HL-60/S4 treated with retinoic acid at 250 ng/mL for 4 days and 3 days (cell line): ENCODE measurements at regions not wholly inside any gene's neighbourhood (a gene's known extent, or its start where the extent isn't known, plus 50 kb on each side); places are given as distances from the start of the nearest gene placed in this dataset.

Experiments used
- in situ Hi-C: fragments of 300-500 bp; cut with MboI; formaldehyde crosslinking; loops from 2 replicates; pipeline ENCODE4 v1.7.0; 2022; ENCODE audit warnings: low sequenced_read_pairs

GRCh38 chrX:22325096-22325495 lies 52.4 kb downstream of the CBLL2 start:
- in situ Hi-C loops, result no loop called here

GRCh38 chrX:22329783-22330182 lies 57.1 kb downstream of the CBLL2 start:
- in situ Hi-C loops, result no loop called here

DNA sequence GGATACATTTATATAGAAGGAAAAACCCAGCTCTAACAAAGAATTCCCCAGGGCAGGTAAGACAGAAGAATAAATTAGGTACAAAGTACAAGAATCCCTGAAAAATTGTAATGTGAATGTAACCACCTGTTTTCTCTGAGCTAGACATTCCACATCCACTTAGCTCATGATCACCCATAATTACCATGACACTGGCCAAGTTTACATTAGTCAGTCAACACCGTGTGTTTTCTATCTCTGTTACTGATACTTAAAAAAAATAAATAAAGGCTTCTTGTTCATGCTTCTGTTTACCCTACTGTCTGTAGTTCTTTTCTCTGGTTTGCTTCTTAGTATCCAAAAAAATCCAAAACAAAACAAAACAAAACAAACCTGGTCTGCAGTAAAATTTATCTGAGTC lies 66.0 kb downstream of the CBLL2 start:
- in situ Hi-C loops, result no loop called here

DNA sequence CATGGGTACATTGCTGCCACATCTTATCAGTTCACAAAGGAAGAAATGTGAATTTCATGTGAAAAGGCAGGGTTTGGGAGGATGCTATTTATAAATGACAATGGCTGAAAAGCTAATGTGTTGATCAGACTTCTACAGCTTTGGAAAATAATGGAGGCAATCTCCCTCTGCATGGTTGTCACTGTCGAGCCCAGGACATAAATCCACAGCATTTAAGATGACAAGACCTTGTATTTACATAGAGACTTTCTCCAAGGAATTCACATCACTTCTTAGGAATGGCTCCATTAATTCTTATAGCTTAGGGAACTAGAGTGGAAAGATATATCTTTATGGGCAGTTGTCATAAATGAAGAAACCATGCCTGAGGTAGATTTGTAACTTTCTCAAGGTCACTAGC lies 66.7 kb downstream of the CBLL2 start:
- in situ Hi-C loops, result no loop called here

GRCh38 chrX:22340022-22340616 lies 67.4 kb downstream of the CBLL2 start:
- in situ Hi-C loops, result no loop called here

- in situ Hi-C loops, result no loop called here
These were observed 70.5 kb downstream of the CBLL2 start for GRCh38 chrX:22343192-22343591.

DNA sequence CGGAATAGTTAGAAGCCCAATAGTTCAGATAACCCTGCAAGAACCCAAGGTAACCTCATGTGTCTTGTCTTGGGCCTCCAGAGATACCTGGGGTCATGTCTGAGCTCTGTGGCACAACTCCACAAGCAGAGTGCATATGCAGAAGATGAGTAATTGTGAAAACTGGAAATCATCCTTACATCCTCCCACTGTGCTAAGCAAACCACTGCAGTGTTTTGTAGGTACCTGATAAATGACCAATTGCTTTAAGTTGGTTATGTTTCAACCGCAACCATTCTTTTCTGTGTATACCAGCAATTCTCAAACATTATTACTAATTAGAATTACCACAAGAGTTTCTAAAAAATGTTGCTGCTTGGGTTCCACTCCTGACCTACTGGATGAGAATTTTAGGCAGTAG lies 73.2 kb downstream of the CBLL2 start:
- in situ Hi-C loops, result no loop called here

GRCh38 chrX:22347491-22347890 lies 74.8 kb downstream of the CBLL2 start:
- in situ Hi-C loops, result no loop called here

- in situ Hi-C loops, result no loop called here
These were observed 76.4 kb downstream of the CBLL2 start for GRCh38 chrX:22349116-22349515.

DNA sequence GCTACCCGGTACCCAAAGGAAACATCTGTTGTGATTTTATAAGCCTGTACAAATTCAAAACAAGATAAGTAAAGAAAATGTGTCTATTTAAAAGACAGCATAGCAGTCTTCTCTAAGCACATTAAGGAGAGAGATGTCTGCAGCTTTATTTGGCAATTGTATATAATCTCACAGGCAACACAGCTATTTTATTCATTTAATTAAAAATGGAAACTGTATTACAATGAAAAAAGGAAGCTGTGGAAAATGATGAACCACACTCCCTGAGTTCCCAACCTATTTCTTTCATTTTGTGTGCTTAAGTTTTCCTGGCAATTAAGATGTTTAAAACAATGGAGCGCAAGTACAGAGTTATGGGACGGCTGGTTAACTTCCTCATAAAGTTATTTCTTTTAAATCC lies 78.4 kb downstream of the CBLL2 start:
- in situ Hi-C loops, result no loop called here

DNA sequence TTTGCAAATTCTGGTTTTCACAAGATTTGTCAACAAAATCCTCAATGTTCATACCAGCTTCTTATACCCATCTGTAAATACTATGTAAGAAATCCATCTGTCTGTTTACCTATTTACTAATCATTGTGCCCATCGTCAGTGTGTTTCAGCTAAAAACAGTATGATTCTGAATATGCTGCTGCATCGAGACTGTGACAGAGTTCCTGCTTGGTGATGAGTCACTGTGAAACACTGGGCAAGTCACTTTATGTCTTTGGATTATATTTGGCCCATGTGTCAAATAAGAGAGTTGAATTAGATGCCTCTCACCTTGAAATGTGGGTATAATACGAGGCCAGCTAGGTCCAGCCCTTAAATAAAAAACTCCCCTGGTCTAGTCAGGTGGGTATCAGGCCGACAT lies 79.3 kb downstream of the CBLL2 start:
- in situ Hi-C loops, result no loop called here

GRCh38 chrX:22357621-22358020 lies 84.9 kb downstream of the CBLL2 start:
- in situ Hi-C loops, result no loop called here

GRCh38 chrX:22360129-22360528 lies 87.4 kb downstream of the CBLL2 start:
- in situ Hi-C loops, result no loop called here

DNA sequence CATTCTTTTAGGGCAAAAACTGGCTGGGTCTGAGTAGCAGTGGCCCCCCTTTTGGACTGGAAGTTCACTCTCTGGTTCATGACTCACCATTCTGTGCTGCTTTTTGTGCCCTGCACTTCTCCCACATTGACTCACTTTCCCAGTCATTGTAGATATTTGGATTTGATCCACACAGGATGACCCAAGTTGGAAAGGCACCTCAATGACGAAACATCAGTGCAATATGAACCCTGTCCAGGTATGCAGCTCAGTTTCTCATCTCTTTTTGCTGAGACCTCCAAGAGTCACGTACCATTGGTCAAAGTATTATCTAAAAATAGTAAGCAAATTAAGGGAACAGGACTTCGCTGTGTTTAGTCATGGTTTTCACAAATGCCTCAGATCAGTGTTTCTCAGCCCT lies 92.7 kb downstream of the CBLL2 start:
- in situ Hi-C loops, result no loop called here

GRCh38 chrX:22366166-22366702 lies 93.5 kb downstream of the CBLL2 start:
- in situ Hi-C loops, result no loop called here

- in situ Hi-C loops, result no loop called here
These were observed 94.2 kb downstream of the CBLL2 start for GRCh38 chrX:22366906-22367305.

GRCh38 chrX:22373094-22373493 lies 100.4 kb downstream of the CBLL2 start:
- in situ Hi-C loops, result no loop called here

DNA sequence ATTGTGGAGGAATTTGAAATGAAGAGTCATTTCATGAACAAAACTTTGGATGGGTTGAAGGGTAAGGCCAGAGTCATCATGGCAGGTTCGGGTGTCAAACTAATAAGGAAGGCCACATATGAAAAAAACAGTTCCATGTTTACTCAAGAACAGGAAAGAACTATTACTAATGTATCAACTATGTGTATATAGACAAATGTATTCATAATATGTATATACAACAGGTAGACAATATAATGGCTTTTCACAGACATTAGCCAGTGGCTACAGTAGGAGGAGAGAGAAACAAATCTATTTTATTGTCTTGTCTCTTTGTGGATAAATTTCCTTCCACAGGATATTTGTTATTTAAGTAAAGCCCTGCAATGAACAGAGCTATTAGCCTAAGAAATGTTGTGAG lies 101.1 kb downstream of the CBLL2 start:
- in situ Hi-C loops, result no loop called here

DNA sequence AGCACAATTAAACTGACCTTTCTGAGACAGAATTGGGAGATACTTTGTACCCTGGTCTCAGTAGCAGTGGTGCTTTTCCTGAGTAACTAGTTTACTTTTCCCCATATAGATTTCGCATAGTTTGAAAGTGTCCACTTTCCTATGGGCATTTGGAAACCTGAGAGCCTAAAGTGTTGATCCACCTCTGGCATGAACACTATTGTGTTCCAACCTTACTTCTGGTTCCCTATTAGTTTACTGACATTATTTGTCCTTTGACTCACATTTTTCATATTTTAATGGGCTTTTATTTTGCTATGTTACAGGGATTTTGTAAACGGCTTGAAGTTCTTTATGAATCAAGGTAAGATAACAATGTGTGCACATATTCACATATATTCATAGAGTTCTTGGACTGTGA lies 103.7 kb downstream of the CBLL2 start:
- in situ Hi-C loops, result no loop called here

GRCh38 chrX:22378296-22378695 lies 105.6 kb downstream of the CBLL2 start:
- in situ Hi-C loops, result no loop called here

GRCh38 chrX:22383988-22384387 lies 111.3 kb downstream of the CBLL2 start:
- in situ Hi-C loops, result no loop called here

DNA sequence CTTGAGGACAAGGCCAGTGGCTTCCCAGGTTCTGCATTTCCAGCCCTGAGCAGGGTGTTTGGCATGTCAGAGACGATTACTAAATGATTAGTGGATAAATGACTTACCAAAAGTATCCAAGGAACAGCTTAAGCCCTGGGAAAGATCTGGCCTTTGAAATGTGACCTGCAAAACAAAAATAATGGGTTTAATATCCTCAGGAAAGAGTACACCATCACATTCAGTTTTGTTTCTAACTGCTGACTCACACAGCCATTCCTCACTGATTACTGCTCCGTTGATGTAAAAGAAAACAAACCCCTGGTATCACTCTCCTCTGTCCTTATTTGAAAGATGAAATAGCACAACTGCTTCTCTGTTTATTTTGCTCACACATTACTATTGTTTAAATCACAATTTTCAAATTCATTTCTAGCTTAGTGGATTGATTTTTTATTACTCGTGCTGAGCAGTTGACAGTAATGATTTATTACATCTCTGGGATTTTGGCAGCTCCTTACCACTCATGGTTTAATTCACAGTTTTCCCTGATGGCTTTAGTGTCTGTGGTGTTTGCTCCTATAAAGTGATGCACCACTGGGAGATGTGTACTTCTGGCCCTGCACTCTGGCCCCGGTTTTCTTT lies 117.0 kb downstream of the CBLL2 start:
- in situ Hi-C loops, result no loop called here
